Uterus (tissue), 3 donors: ENCODE measurements at regions not wholly inside any gene's neighbourhood (a gene's known extent, or its start where the extent isn't known, plus 50 kb on each side); places are given as distances from the start of the nearest gene placed in this dataset.

ENCODE experiments used
- DNase-seq, 2 donors: peaks; one replicate each; pipeline ENCODE4 v3.0.0-alpha.2; 2019 to 2020
- H3K27ac ChIP-seq, 2 donors: fragments of 200-600 bp; sonication (generic); 1 replicate in 1 of 2; 2 replicates in 1 of 2; pipeline ENCODE4 v1.5.1; 2016 to 2018
- H3K27me3 ChIP-seq, 2 donors: fragments of 200-600 bp; sonication (generic); one replicate each; pipeline ENCODE4 v1.5.1; 2018 to 2019; ENCODE audit warnings: control low read depth in 1 of 2
- H3K36me3 ChIP-seq, 2 donors: fragments of 200-600 bp; sonication (generic); one replicate each; pipeline ENCODE4 v1.5.1; 2019; ENCODE audit warnings: control low read depth in 1 of 2
- H3K4me1 ChIP-seq, 2 donors: fragments of 200-600 bp; sonication (generic); one replicate each; pipeline ENCODE4 v1.5.1; 2018 to 2019; ENCODE audit warnings: control low read depth in 1 of 2
- H3K4me3 ChIP-seq, 2 donors: fragments of 200-600 bp; sonication (generic); 1 replicate in 1 of 2; 2 replicates in 1 of 2; pipeline ENCODE4 v1.5.1; 2018 to 2019; ENCODE audit warnings: mild to moderate bottlenecking in 1 of 2
- H3K9me3 ChIP-seq, 2 donors: fragments of 200-600 bp; sonication (generic); one replicate each; pipeline ENCODE4 v1.5.1; 2019; ENCODE audit warnings: control low read depth in 1 of 2
- CTCF ChIP-seq, 4 experiments: fragments of 200-600 bp in 2 of 4; fragments of 450-650 bp in 2 of 4; sonication (generic) in 2 of 4; IDR thresholded peaks; one replicate each; pipeline ENCODE4 v1.5.1; 2016 to 2019; ENCODE audit warnings: antibody characterized with exemption in 4 of 4, mild to moderate bottlenecking in 2 of 4, moderate library complexity in 1 of 4
- POLR2A ChIP-seq, 2 donors: fragments of 450-650 bp; IDR thresholded peaks; one replicate each; pipeline ENCODE4 v1.6.1; 2016; ENCODE audit warnings: antibody characterized with exemption in 2 of 2, mild to moderate bottlenecking in 1 of 2, moderate library complexity in 1 of 2
- intact Hi-C: fragments of 100-400 bp; cut with DNase I; formaldehyde crosslinking; loops from one replicate; pipeline ENCODE4 v1.15.1; 2023; ENCODE audit warnings: low total_unique reads
- donor health status: DM: yes; HTN: yes; CAD: no.

- no peak overlapping the region for H3K4me3 ChIP-seq
- intact Hi-C loops = no loop called here
- no peaks in the 10 kb centered on the region for H3K36me3 ChIP-seq
- peaks cover 0 to 5% of the 10 kb centered on the region in 2 donors for H3K27me3 ChIP-seq
- TF ChIP-seq CTCF (IDR thresholded peaks at IDR 0.05) (no peak), POLR2A (IDR thresholded peaks at IDR 0.05) (no peak)
- H3K27ac ChIP-seq = no peak overlapping the region
- H3K9me3 ChIP-seq = no peaks in the 10 kb centered on the region
- no peak for DNase-seq
- H3K4me1 ChIP-seq = no peaks in the 10 kb centered on the region
These were observed 76.8 kb upstream of the ANKRD1 start for GRCh38 chr10:90997670-90998069.

GRCh38 chr10:90998733-90999511, 78.0 kb upstream of the ANKRD1 start:
- no peak for TF ChIP-seq CTCF (IDR thresholded peaks at IDR 0.05)
- TF ChIP-seq POLR2A (IDR thresholded peaks at IDR 0.05) = no peak
- H3K27me3 ChIP-seq = peaks cover 0 to 5% of the 10 kb centered on the region in 2 donors
- H3K4me1 ChIP-seq = no peaks in the 10 kb centered on the region
- H3K4me3 ChIP-seq = no peak overlapping the region
- no peaks in the 10 kb centered on the region for H3K36me3 ChIP-seq
- no peak for DNase-seq
- intact Hi-C loops = no loop called here
- H3K9me3 ChIP-seq = no peaks in the 10 kb centered on the region
- H3K27ac ChIP-seq = no peak overlapping the region

- Histone ChIP-seq H3K27me3 (peaks cover 0 to 5% of the 10 kb centered on the region in 2 donors), H3K4me1 (no peaks in the 10 kb centered on the region), H3K9me3 (no peaks in the 10 kb centered on the region), H3K27ac (no peak overlapping the region), H3K4me3 (no peak overlapping the region), H3K36me3 (no peaks in the 10 kb centered on the region)
- intact Hi-C loops = no loop called here
- no peak for DNase-seq
- TF ChIP-seq CTCF (IDR thresholded peaks at IDR 0.05) = no peak
- TF ChIP-seq POLR2A (IDR thresholded peaks at IDR 0.05) = no peak
These were observed 78.8 kb upstream of the ANKRD1 start for GRCh38 chr10:90999512-91000172.

GRCh38 chr10:91000470-91000869, 79.6 kb upstream of the ANKRD1 start:
- Histone ChIP-seq H3K27ac (no peak overlapping the region), H3K4me1 (no peaks in the 10 kb centered on the region), H3K36me3 (no peaks in the 10 kb centered on the region), H3K27me3 (no peaks in the 10 kb centered on the region), H3K4me3 (no peak overlapping the region), H3K9me3 (no peaks in the 10 kb centered on the region)
- DNase-seq = no peak
- no peak for TF ChIP-seq POLR2A (IDR thresholded peaks at IDR 0.05)
- no peak for TF ChIP-seq CTCF (IDR thresholded peaks at IDR 0.05)
- intact Hi-C loops = no loop called here

GRCh38 chr10:91000985-91001384, 80.1 kb upstream of the ANKRD1 start:
- H3K27me3 ChIP-seq = no peaks in the 10 kb centered on the region
- H3K27ac ChIP-seq = no peak overlapping the region
- H3K9me3 ChIP-seq = no peaks in the 10 kb centered on the region
- no peak for DNase-seq
- no peaks in the 10 kb centered on the region for H3K36me3 ChIP-seq
- H3K4me1 ChIP-seq = no peaks in the 10 kb centered on the region
- intact Hi-C loops = no loop called here
- TF ChIP-seq POLR2A (IDR thresholded peaks at IDR 0.05) = no peak
- TF ChIP-seq CTCF (IDR thresholded peaks at IDR 0.05) = no peak
- H3K4me3 ChIP-seq = no peak overlapping the region
